EH (cell line): ENCODE measurements at regions not wholly inside any gene's neighbourhood (a gene's known extent, or its start where the extent isn't known, plus 50 kb on each side); places are given as distances from the start of the nearest gene placed in this dataset.
"Not testable (repeated sequence)": the region's sequence is repeated elsewhere in the genome, so short reads cannot be mapped to it uniquely, and the experiment has no call there.

ENCODE experiments used
- DNase-seq: peaks from one replicate; pipeline ENCODE4 v3.0.0-alpha.2; 2015; ENCODE audit warnings: low read depth

GRCh38 chr17:36695710-36696109 lies 94.3 kb downstream of the MRM1 start:
- not testable (repeated sequence) for DNase-seq

GRCh38 chr17:36696805-36697204 lies 95.4 kb downstream of the MRM1 start:
- no peak for DNase-seq

GRCh38 chr17:36697903-36698530 lies 96.6 kb downstream of the MRM1 start:
- DNase-seq: peak; percentile 27

- no peak for DNase-seq
Observed at GRCh38 chr17:36701429-36702099, 100.2 kb downstream of the MRM1 start.

GRCh38 chr17:36702636-36703035 lies 101.3 kb downstream of the MRM1 start:
- DNase-seq: no peak

GRCh38 chr17:36703860-36704266 lies 102.5 kb downstream of the MRM1 start:
- peak; percentile 45 for DNase-seq

GRCh38 chr17:36705283-36705795 lies 104.0 kb downstream of the MRM1 start:
- no peak for DNase-seq

- DNase-seq: peak; percentile 42
Observed at GRCh38 chr17:36705874-36706731, 104.7 kb downstream of the MRM1 start.

- no peak for DNase-seq
Observed at GRCh38 chr17:36707904-36708303, 106.5 kb downstream of the MRM1 start.

- no peak for DNase-seq
Observed at GRCh38 chr17:36714789-36715188, 113.4 kb downstream of the MRM1 start.

GRCh38 chr17:36715951-36716350 lies 114.6 kb downstream of the MRM1 start:
- no peak for DNase-seq

GRCh38 chr17:36717088-36717487 lies 115.7 kb downstream of the MRM1 start:
- no peak for DNase-seq

GRCh38 chr17:36720131-36720530 lies 118.7 kb downstream of the MRM1 start:
- no peak for DNase-seq

- no peak for DNase-seq
Observed at GRCh38 chr17:36721560-36722120, 120.3 kb downstream of the MRM1 start.

GRCh38 chr17:36722121-36722902 lies 120.9 kb downstream of the MRM1 start:
- peak; percentile 39 for DNase-seq

- DNase-seq: no peak
Observed at GRCh38 chr17:36722903-36723263, 121.5 kb downstream of the MRM1 start.

- no peak for DNase-seq
Observed at GRCh38 chr17:36723459-36724025, 122.2 kb downstream of the MRM1 start.

- DNase-seq: no peak
Observed at GRCh38 chr17:36726199-36726598, 124.8 kb downstream of the MRM1 start.

GRCh38 chr17:36727052-36727451 lies 125.7 kb downstream of the MRM1 start:
- no peak for DNase-seq

GRCh38 chr17:36727577-36727976 lies 126.2 kb downstream of the MRM1 start:
- no peak for DNase-seq
